HepG2 (cell line): ENCODE measurements at regions not wholly inside any gene's neighbourhood (a gene's known extent, or its start where the extent isn't known, plus 50 kb on each side); places are given as distances from the start of the nearest gene placed in this dataset.
A peak's percentile ranks its signal among the peaks of the same experiment; 100 is the strongest.

Experiments used
- ATAC-seq: fragments of 200-7000 bp; cut with Tn5 transposase; 3 replicates; pipeline ENCODE4 v1.9.1; 2020; ENCODE audit warnings: mild to moderate bottlenecking, moderate library complexity
- BruUV-seq: library from RNA; stranded (reverse); fragments of 400-500 nt; replicated peaks from 2 replicates; lab custom pipeline; 2021; lab: Mats Ljungman, UMichigan
- CTCF ChIA-PET: fragments of 300-600 bp; formaldehyde crosslinking; extraction: SDS; loops from one replicate; lab custom pipeline; 2021; ENCODE audit warnings: low total read pairs, inconsistent platforms, low intra/inter-chr PET ratio; lab: Yijun Ruan, JAX
- POLR2A ChIA-PET: fragments of 350-600 bp; sonication (Branson Sonifier 250); formaldehyde crosslinking; loops from one replicate; lab custom pipeline; 2020; ENCODE audit warnings: antibody characterized with exemption, inconsistent platforms; lab: Yijun Ruan, JAX
- DNase-seq: peaks from one replicate; pipeline ENCODE4 v3.0.0-alpha.2; 2015; ENCODE audit warnings: low spot score
- FAIRE-seq: peaks from 3 replicates; lab custom pipeline; 2011; peaks lifted over from hg19 to GRCh38; lab: Jason Lieb, UNC
- H2AFZ ChIP-seq: one replicate; pipeline ENCODE4 v1.6.1; 2011; ENCODE audit warnings: low read length, inconsistent platforms
- H3K27ac ChIP-seq: fragments of 300-600 bp; 3 replicates; pipeline ENCODE4 v1.8.0; 2011; ENCODE audit warnings: mixed run types, mild to moderate bottlenecking, mixed read lengths, low read length, inconsistent platforms; ENCODE audit not compliant: insufficient read depth; ENCODE audit errors: extremely low read length
- H3K27me3 ChIP-seq, 2 experiments: fragments of 200-600 bp in 1 of 2; 2 replicates in 1 of 2; 3 replicates in 1 of 2; pipeline versions ENCODE4 v1.6.0 to v1.8.0; 2011; ENCODE audit warnings: low read length in 2 of 2, mild to moderate bottlenecking in 2 of 2, moderate library complexity in 2 of 2, inconsistent platforms in 1 of 2; ENCODE audit not compliant: insufficient read depth in 2 of 2, control insufficient read depth in 1 of 2
- H3K36me3 ChIP-seq, 2 experiments: fragments of 200-600 bp in 1 of 2; replicated peaks in 1 of 2; 2 replicates in 1 of 2; 3 replicates in 1 of 2; pipeline versions ENCODE4 v1.5.1 to v1.8.0; 2011; ENCODE audit warnings: low read length in 2 of 2, inconsistent platforms in 1 of 2; ENCODE audit not compliant: insufficient read depth in 2 of 2, control insufficient read depth in 1 of 2
- H3K4me1 ChIP-seq: 2 replicates; pipeline ENCODE4 v1.5.1; 2012; ENCODE audit warnings: low read length, inconsistent platforms; ENCODE audit not compliant: insufficient read depth
- H3K4me2 ChIP-seq: 2 replicates; pipeline ENCODE4 v1.6.0; 2011; ENCODE audit warnings: low read depth, low read length, inconsistent platforms
- H3K4me3 ChIP-seq, 3 experiments: fragments of 200-600 bp in 1 of 3; sonication (generic), shearing (Covaris generic) in 1 of 3; replicated peaks in 1 of 3; 2 replicates each; pipeline ENCODE4 v1.5.1; 2011 to 2016; ENCODE audit warnings: low read length in 3 of 3, inconsistent platforms in 2 of 3, low read depth in 2 of 3, mild to moderate bottlenecking in 2 of 3, control low read depth in 1 of 3, mixed read lengths in 1 of 3; ENCODE audit not compliant: insufficient read depth in 1 of 3
- H3K79me2 ChIP-seq: one replicate; pipeline ENCODE4 v1.6.1; 2011; ENCODE audit warnings: low read length, inconsistent platforms; ENCODE audit not compliant: insufficient read depth
- H3K9ac ChIP-seq: 2 replicates; pipeline ENCODE4 v1.6.0; 2011; ENCODE audit warnings: mild to moderate bottlenecking, low read depth, low read length, inconsistent platforms; ENCODE audit not compliant: insufficient read depth
- H3K9me3 ChIP-seq: 2 replicates; pipeline ENCODE4 v1.5.1; 2012; ENCODE audit warnings: mild to moderate bottlenecking, low read length
- H4K20me1 ChIP-seq: 2 replicates; pipeline ENCODE4 v1.6.0; 2011; ENCODE audit warnings: inconsistent platforms, mild to moderate bottlenecking, low read length, moderate library complexity; ENCODE audit not compliant: insufficient read depth
- ATF7 ChIP-seq, 2 experiments: fragments of 450-650 bp in 1 of 2; sonication (generic) in 1 of 2; formaldehyde crosslinking in 1 of 2; IDR thresholded peaks; 2 replicates each; pipeline versions ENCODE4 v1.4.0 to v1.6.1; 2016 to 2020; ENCODE audit warnings: antibody characterized with exemption in 1 of 2, mild to moderate bottlenecking in 1 of 2, missing genetic modification reagents in 1 of 2
- CREB1 ChIP-seq, 2 experiments: fragments of 450-650 bp in 1 of 2; IDR thresholded peaks; 2 replicates each; pipeline ENCODE4 v1.6.1; 2016 to 2017; ENCODE audit warnings: control low read depth in 1 of 2, mild to moderate bottlenecking in 1 of 2, missing compliant biosample characterization in 1 of 2, missing genetic modification characterization in 1 of 2
- MIXL1 ChIP-seq: IDR thresholded peaks from 2 replicates; pipeline ENCODE4 v1.6.1; 2016
- RFX5 ChIP-seq: IDR thresholded peaks from 2 replicates; pipeline ENCODE4 v1.6.1; 2011; ENCODE audit warnings: low read depth, low read length, improper control_type of control experiment
- STAG1 ChIP-seq: sonication (generic); formaldehyde crosslinking; IDR thresholded peaks from 2 replicates; pipeline ENCODE4 v1.4.0; 2020; ENCODE audit warnings: missing genetic modification reagents
- ZFP37 ChIP-seq: sonication (generic); formaldehyde crosslinking; IDR thresholded peaks from 2 replicates; pipeline ENCODE4 v1.4.0; 2020; ENCODE audit warnings: missing genetic modification reagents, borderline replicate concordance
- WGBS: methylation state at CpG from one replicate; pipeline ENCODE4 v1.1.6; 2017; ENCODE audit warnings: low lambda C conversion rate; 5-methylcytosine and 5-hydroxymethylcytosine counted together
- in situ Hi-C: cut with HindIII; loops from 2 replicates; pipeline ENCODE4 v1.10.0; 2017; ENCODE audit warnings: low pct_unique_long_range_greater_than_20kb; ENCODE audit not compliant: extremely low pct_ligation_motif_present
- intact Hi-C: fragments of 100-400 bp; cut with micrococcal nuclease; formaldehyde crosslinking; loops from one replicate; pipeline ENCODE4 v1.10.0; 2022; ENCODE audit not compliant: unreplicated experiment
- TF ChIP-seq, protein P1 (sequence below), 2 experiments: fragments of 450-650 bp in 1 of 2; sonication (generic) in 1 of 2; formaldehyde crosslinking; IDR thresholded peaks; 2 replicates each; pipeline versions ENCODE4 v1.5.0 to v1.8.0; 2020 to 2022; ENCODE audit warnings: mild to moderate bottlenecking in 1 of 2, missing genetic modification reagents in 1 of 2

DNA sequence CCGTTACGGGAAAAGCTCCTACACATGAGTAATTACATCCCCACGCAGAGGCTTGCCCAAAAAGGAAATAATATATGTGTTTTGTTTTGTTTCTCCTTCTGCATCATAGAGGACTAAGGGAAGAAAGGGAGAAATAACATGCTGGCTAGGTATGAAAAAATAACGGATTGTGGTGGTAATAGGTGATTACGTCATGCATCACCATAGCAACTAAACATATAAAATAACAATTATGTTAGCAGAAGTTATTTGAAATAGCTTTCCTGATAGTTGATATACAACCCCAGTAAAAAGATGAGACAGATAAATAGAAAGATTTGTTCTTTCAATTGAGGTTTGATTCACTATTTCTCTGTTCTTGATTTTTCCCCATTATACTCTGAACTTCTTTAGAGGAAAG, 518.0 kb downstream of the ZNF516 start:
- in situ Hi-C loops (no loop called here), intact Hi-C loops (no loop called here)
- TF ChIP-seq STAG1 (CRISPR knock-in tag) (no peak), MIXL1 (CRISPR knock-in tag) (no peak), CREB1 (IDR thresholded peaks at IDR 0.05) (peak; percentile 49; the same call in 1 of the 2 replicates), CREB1 (CRISPR knock-in tag; IDR thresholded peaks at IDR 0.05) (no peak), ATF7 (IDR thresholded peaks at IDR 0.05) (peak; percentile 93), ATF7 (CRISPR knock-in tag; IDR thresholded peaks at IDR 0.05) (no peak)
- Histone ChIP-seq H3K4me2 (no peak overlapping the region), H3K4me3 (no peak overlapping the region), H3K9me3 (no peaks in the 10 kb centered on the region), H3K79me2 (no peaks in the 10 kb centered on the region), H3K27ac (no peak overlapping the region), H3K9ac (no peak overlapping the region), H3K4me1 (no peaks in the 10 kb centered on the region), H3K36me3 (no peaks in the 10 kb centered on the region), H2AFZ (no peak overlapping the region), H4K20me1 (no peaks in the 10 kb centered on the region), H3K27me3 (no peaks in the 10 kb centered on the region; a peak in 1 of 5 replicates)
- FAIRE-seq (no peak), DNase-seq (no peak), ATAC-seq (no peak)
- no TSS peak for BruUV-seq
- WGBS = 33% methylated on average over 5 of the region's 5 CpGs
- CTCF ChIA-PET = no interaction called here
- POLR2A ChIA-PET = no interaction called here

DNA sequence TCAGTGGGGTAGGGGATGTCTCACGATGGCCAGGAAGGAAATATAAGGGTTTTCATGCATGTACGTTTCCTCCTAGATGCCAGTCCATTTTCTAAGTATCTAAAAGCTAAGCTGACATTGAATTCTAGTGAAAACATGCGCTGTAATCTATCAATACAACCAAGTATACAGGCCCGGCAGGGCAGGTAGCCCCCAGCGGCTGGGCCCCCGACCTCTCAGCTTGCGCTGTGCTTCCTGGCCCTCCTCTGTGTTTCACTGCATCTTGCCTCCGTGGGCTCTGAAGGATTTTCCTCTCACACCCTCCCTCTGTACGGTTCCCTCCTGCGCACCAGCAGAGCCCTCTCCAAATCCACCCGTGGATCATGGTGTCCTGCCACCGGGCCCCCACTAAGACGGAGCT, 524.8 kb downstream of the ZNF516 start:
- no peak for FAIRE-seq
- H3K4me3 ChIP-seq = no peak overlapping the region
- no peaks in the 10 kb centered on the region for H3K36me3 ChIP-seq
- intact Hi-C loops = no loop called here
- no peaks in the 10 kb centered on the region for H3K9me3 ChIP-seq
- no peak overlapping the region for H3K9ac ChIP-seq
- peaks cover 0 to 11% of the 10 kb centered on the region in 2 experiments; a peak in 1 of 5 replicates for H3K27me3 ChIP-seq
- POLR2A ChIA-PET = no interaction called here
- no peak for DNase-seq
- in situ Hi-C loops = no loop called here
- no TSS peak for BruUV-seq
- no peaks in the 10 kb centered on the region for H4K20me1 ChIP-seq
- no peak overlapping the region for H3K4me2 ChIP-seq
- TF ChIP-seq ZFP37 (no peak), RFX5 (no peak)
- TF ChIP-seq, protein P1, sequence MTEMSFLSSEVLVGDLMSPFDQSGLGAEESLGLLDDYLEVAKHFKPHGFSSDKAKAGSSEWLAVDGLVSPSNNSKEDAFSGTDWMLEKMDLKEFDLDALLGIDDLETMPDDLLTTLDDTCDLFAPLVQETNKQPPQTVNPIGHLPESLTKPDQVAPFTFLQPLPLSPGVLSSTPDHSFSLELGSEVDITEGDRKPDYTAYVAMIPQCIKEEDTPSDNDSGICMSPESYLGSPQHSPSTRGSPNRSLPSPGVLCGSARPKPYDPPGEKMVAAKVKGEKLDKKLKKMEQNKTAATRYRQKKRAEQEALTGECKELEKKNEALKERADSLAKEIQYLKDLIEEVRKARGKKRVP (CRISPR knock-in tag; IDR thresholded peaks at IDR 0.05) = no peak
- TF ChIP-seq, all 625 proteins: peak for 0
- no peaks in the 10 kb centered on the region for H3K79me2 ChIP-seq
- 43% methylated on average over 9 of the region's 13 CpGs for WGBS
- no peak overlapping the region for H2AFZ ChIP-seq
- CTCF ChIA-PET = no interaction called here
- no peak for ATAC-seq
- no peak overlapping the region for H3K27ac ChIP-seq
- H3K4me1 ChIP-seq = no peaks in the 10 kb centered on the region
